HCT116 (cell line): ENCODE measurements at regions not wholly inside any gene's neighbourhood (a gene's known extent, or its start where the extent isn't known, plus 50 kb on each side); places are given as distances from the start of the nearest gene placed in this dataset.

Experiments
- ATAC-seq: fragments of 200-7000 bp; cut with Tn5 transposase; 2 replicates; pipeline ENCODE4 v1.9.1; 2020; ENCODE audit warnings: mild to moderate bottlenecking, moderate library complexity
- BruUV-seq: library from RNA; stranded (reverse); fragments of 400-500 nt; replicated peaks from 2 replicates; lab custom pipeline; 2021; lab: Mats Ljungman, UMichigan
- CTCF ChIA-PET: fragments of 300-600 bp; sonication (Branson Sonifier 250); formaldehyde crosslinking; loops from one replicate; lab custom pipeline; 2021; ENCODE audit warnings: antibody characterized with exemption; lab: Charles Lee
- POLR2A ChIA-PET: fragments of 300-600, 350-600 bp; sonication (Branson Sonifier 250); formaldehyde crosslinking; loops from one replicate; lab custom pipeline; 2021; ENCODE audit warnings: antibody characterized with exemption; lab: Charles Lee
- RAD21 ChIA-PET, 2 experiments: fragments of 300-600 bp; sonication (Branson Sonifier 250); formaldehyde crosslinking; loops; one replicate each; lab custom pipeline; 2023; ENCODE audit warnings: low total read pairs in 2 of 2; ENCODE audit not compliant: uncharacterized antibody in 2 of 2, unreplicated experiment in 2 of 2, low non-redundant PET in 1 of 2; lab: Charles Lee
- DNase-seq: peaks from one replicate; pipeline ENCODE4 v3.0.0-alpha.2; 2010; ENCODE audit warnings: low read depth, low spot score
- H2AFZ ChIP-seq: fragments of 200-600 bp; shearing (Covaris generic), sonication (generic); 2 replicates; pipeline ENCODE4 v1.6.1; 2017; ENCODE audit warnings: low read depth, mixed run types, mixed read lengths, antibody characterized with exemption, low read length; ENCODE audit not compliant: poor library complexity, severe bottlenecking
- H3K27ac ChIP-seq: 2 replicates; pipeline ENCODE4 v1.5.1; 2012; ENCODE audit warnings: low read depth, low read length
- H3K27me3 ChIP-seq: fragments of 200-600 bp; sonication (generic); 2 replicates; pipeline ENCODE4 v1.6.1; 2016; ENCODE audit warnings: mixed run types, low read length, mixed read lengths; ENCODE audit not compliant: insufficient read depth
- H3K36me3 ChIP-seq, 2 experiments: fragments of 200-500 bp in 1 of 2; fragments of 200-600 bp in 1 of 2; sonication (Bioruptor generic) in 1 of 2; sonication (generic) in 1 of 2; 2 replicates each; pipeline versions ENCODE4 v1.5.1 to v1.6.1; 2014 to 2016; ENCODE audit warnings: low read length in 2 of 2, inconsistent platforms in 1 of 2, mixed read lengths in 1 of 2, mixed run types in 1 of 2; ENCODE audit not compliant: insufficient read depth in 2 of 2, control insufficient read depth in 1 of 2
- H3K4me1 ChIP-seq, 2 experiments: fragments of 200-600 bp in 1 of 2; sonication (generic) in 1 of 2; 2 replicates each; pipeline versions ENCODE4 v1.5.1 to v1.6.1; 2012 to 2017; ENCODE audit warnings: low read length in 2 of 2, inconsistent platforms in 1 of 2, mild to moderate bottlenecking in 1 of 2, mixed read lengths in 1 of 2, mixed run types in 1 of 2, moderate library complexity in 1 of 2; ENCODE audit not compliant: insufficient read depth in 2 of 2, control insufficient read depth in 1 of 2
- H3K4me2 ChIP-seq: fragments of 200-600 bp; sonication (generic); 2 replicates; pipeline ENCODE4 v1.6.1; 2017; ENCODE audit warnings: mixed run types, low read length, mixed read lengths
- H3K4me3 ChIP-seq, 2 experiments: fragments of 200-600 bp in 1 of 2; sonication (generic) in 1 of 2; replicated peaks in 1 of 2; 2 replicates each; pipeline ENCODE4 v1.5.1; 2011 to 2016; ENCODE audit warnings: low read length in 2 of 2, control low read depth in 1 of 2, low read depth in 1 of 2, mild to moderate bottlenecking in 1 of 2, mixed read lengths in 1 of 2, mixed run types in 1 of 2
- H3K79me2 ChIP-seq: fragments of 200-600 bp; sonication (generic); 2 replicates; pipeline ENCODE4 v1.6.1; 2017; ENCODE audit warnings: mild to moderate bottlenecking, mixed run types, low read length, moderate library complexity, mixed read lengths; ENCODE audit not compliant: insufficient read depth
- H3K9ac ChIP-seq: fragments of 200-600 bp; sonication (generic); 2 replicates; pipeline ENCODE4 v1.6.1; 2016; ENCODE audit warnings: low read length, mixed read lengths
- H3K9me2 ChIP-seq: fragments of 200-600 bp; sonication (generic), shearing (Covaris generic); 2 replicates; pipeline ENCODE4 v1.6.1; 2017; ENCODE audit warnings: mixed run types, mild to moderate bottlenecking, moderate library complexity; ENCODE audit not compliant: insufficient read depth
- H3K9me3 ChIP-seq, 2 experiments: fragments of 200-500 bp in 1 of 2; fragments of 200-600 bp in 1 of 2; sonication (Bioruptor generic) in 1 of 2; sonication (generic) in 1 of 2; 2 replicates each; pipeline ENCODE4 v1.6.1; 2014 to 2017; ENCODE audit warnings: low read length in 2 of 2, mixed read lengths in 2 of 2, inconsistent platforms in 1 of 2, low read depth in 1 of 2, mild to moderate bottlenecking in 1 of 2, mixed run types in 1 of 2, moderate library complexity in 1 of 2; ENCODE audit not compliant: control insufficient read depth in 1 of 2, insufficient read depth in 1 of 2
- H4K20me1 ChIP-seq: fragments of 200-600 bp; sonication (generic), shearing (Covaris generic); 2 replicates; pipeline ENCODE4 v1.6.1; 2017; ENCODE audit warnings: mixed run types, mild to moderate bottlenecking, moderate library complexity; ENCODE audit not compliant: insufficient read depth
- CBX3 ChIP-seq: IDR thresholded peaks from 2 replicates; pipeline ENCODE4 v1.6.1; 2012; ENCODE audit warnings: low read depth
- CEBPB ChIP-seq: IDR thresholded peaks from 2 replicates; pipeline ENCODE4 v1.6.1; 2012; ENCODE audit warnings: low read depth
- ELF1 ChIP-seq: IDR thresholded peaks from 2 replicates; pipeline ENCODE4 v1.6.1; 2012; ENCODE audit warnings: low read depth, borderline replicate concordance
- EZH2 ChIP-seq: fragments of 200-600 bp; sonication (generic); IDR thresholded peaks from 2 replicates; pipeline ENCODE4 v1.6.1; 2017; ENCODE audit warnings: antibody characterized with exemption, mixed run types
- FOSL1 ChIP-seq: IDR thresholded peaks from 2 replicates; pipeline ENCODE4 v1.6.1; 2012; ENCODE audit warnings: low read depth
- JUND ChIP-seq: IDR thresholded peaks from 2 replicates; pipeline ENCODE4 v1.6.1; 2012
- POLR2A ChIP-seq: IDR thresholded peaks from 2 replicates; pipeline ENCODE4 v1.7.0; 2011; ENCODE audit warnings: borderline replicate concordance; ENCODE audit not compliant: insufficient read depth, insufficient read length; ENCODE audit errors: extremely low read depth
- POLR2AphosphoS5 ChIP-seq: IDR thresholded peaks from 2 replicates; pipeline ENCODE4 v1.6.1; 2011; ENCODE audit warnings: mild to moderate bottlenecking, low read depth, low read length, moderate library complexity
- RAD21 ChIP-seq: IDR thresholded peaks from 2 replicates; pipeline ENCODE4 v1.6.1; 2012; ENCODE audit warnings: low read depth, mild to moderate bottlenecking
- SP1 ChIP-seq: IDR thresholded peaks from 2 replicates; pipeline ENCODE4 v1.6.1; 2012; ENCODE audit warnings: low read depth
- TCF7L2 ChIP-seq: IDR thresholded peaks from 2 replicates; pipeline ENCODE4 v1.7.0; 2011; ENCODE audit warnings: borderline replicate concordance, inconsistent platforms; ENCODE audit not compliant: insufficient read depth, insufficient read length; ENCODE audit errors: extremely low read depth
- YY1 ChIP-seq: IDR thresholded peaks from 2 replicates; pipeline ENCODE4 v1.6.1; 2011; ENCODE audit warnings: low read length, low read depth, moderate library complexity, mild to moderate bottlenecking; ENCODE audit not compliant: insufficient replicate concordance; ENCODE audit errors: extremely low read depth
- ZNF274 ChIP-seq: fragments of 200-500 bp; sonication (Bioruptor generic); IDR thresholded peaks from 2 replicates; pipeline ENCODE4 v1.6.1; 2014; ENCODE audit warnings: mild to moderate bottlenecking, low read depth, low read length, inconsistent platforms
- intact Hi-C: fragments of 100-400 bp; cut with micrococcal nuclease; formaldehyde crosslinking; loops from 2 replicates; pipeline ENCODE4 v1.10.0; 2022
- TF ChIP-seq, protein P1 (sequence below): IDR thresholded peaks from 2 replicates; pipeline ENCODE4 v1.6.1; 2011; ENCODE audit warnings: mild to moderate bottlenecking, low read length, moderate library complexity; ENCODE audit not compliant: insufficient replicate concordance; ENCODE audit errors: extremely low read depth

- POLR2A ChIA-PET, result no interaction called here
- CTCF ChIA-PET, result no interaction called here
- Histone ChIP-seq H3K79me2 (no peaks in the 10 kb centered on the region), H3K27me3 (no peaks in the 10 kb centered on the region), H3K9me3 (no peaks in the 10 kb centered on the region), H3K9me2 (no peaks in the 10 kb centered on the region), H3K4me2 (no peak overlapping the region), H4K20me1 (no peaks in the 10 kb centered on the region), H3K27ac (no peak overlapping the region), H3K36me3 (no peaks in the 10 kb centered on the region), H3K4me1 (no peaks in the 10 kb centered on the region), H3K4me3 (no peak overlapping the region), H2AFZ (no peak overlapping the region), H3K9ac (no peak overlapping the region)
- ATAC-seq, result no peak
- TF ChIP-seq, protein P1, sequence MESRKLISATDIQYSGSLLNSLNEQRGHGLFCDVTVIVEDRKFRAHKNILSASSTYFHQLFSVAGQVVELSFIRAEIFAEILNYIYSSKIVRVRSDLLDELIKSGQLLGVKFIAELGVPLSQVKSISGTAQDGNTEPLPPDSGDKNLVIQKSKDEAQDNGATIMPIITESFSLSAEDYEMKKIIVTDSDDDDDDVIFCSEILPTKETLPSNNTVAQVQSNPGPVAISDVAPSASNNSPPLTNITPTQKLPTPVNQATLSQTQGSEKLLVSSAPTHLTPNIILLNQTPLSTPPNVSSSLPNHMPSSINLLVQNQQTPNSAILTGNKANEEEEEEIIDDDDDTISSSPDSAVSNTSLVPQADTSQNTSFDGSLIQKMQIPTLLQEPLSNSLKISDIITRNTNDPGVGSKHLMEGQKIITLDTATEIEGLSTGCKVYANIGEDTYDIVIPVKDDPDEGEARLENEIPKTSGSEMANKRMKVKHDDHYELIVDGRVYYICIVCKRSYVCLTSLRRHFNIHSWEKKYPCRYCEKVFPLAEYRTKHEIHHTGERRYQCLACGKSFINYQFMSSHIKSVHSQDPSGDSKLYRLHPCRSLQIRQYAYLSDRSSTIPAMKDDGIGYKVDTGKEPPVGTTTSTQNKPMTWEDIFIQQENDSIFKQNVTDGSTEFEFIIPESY, result no peak
- TF ChIP-seq YY1, result no peak
- TF ChIP-seq ELF1, result no peak
- peak; percentile 38; the same call in 1 of the 2 replicates for TF ChIP-seq ZNF274
- TF ChIP-seq POLR2AphosphoS5, result no peak
- BruUV-seq, result no TSS peak
- DNase-seq, result no peak
- RAD21 ChIA-PET, result no interaction called here
- intact Hi-C loops, result no loop called here
Measured at GRCh38 chr2:65488527-65488926, 56.1 kb upstream of the SPRED2 start.

- Histone ChIP-seq H3K27me3 (no peaks in the 10 kb centered on the region), H3K9me3 (no peaks in the 10 kb centered on the region), H3K79me2 (no peaks in the 10 kb centered on the region), H3K36me3 (no peaks in the 10 kb centered on the region), H3K9ac (no peak overlapping the region), H4K20me1 (no peaks in the 10 kb centered on the region), H3K4me2 (no peak overlapping the region), H3K27ac (no peak overlapping the region), H3K9me2 (no peaks in the 10 kb centered on the region), H3K4me3 (no peak overlapping the region), H2AFZ (no peak overlapping the region), H3K4me1 (no peaks in the 10 kb centered on the region)
- ChIA-PET CTCF (no interaction called here), POLR2A (no interaction called here), RAD21 (no interaction called here)
- DNase-seq (no peak), ATAC-seq (no peak)
- intact Hi-C loops, result no loop called here
- BruUV-seq, result no TSS peak
- TF ChIP-seq ZNF274 (no peak), CBX3 (no peak), CEBPB (no peak), POLR2AphosphoS5 (no peak), TCF7L2 (no peak), FOSL1 (no peak), POLR2A (no peak), EZH2 (no peak), YY1 (no peak), RAD21 (no peak), SP1 (no peak), JUND (no peak)
Measured at GRCh38 chr2:65487404-65487803, 55.0 kb upstream of the SPRED2 start.
